ENCODE measurements at regions not wholly inside any gene's neighbourhood (a gene's known extent, or its start where the extent isn't known, plus 50 kb on each side); places are given as distances from the start of the nearest gene placed in this dataset.

- Histone ChIP-seq H3K4me3 (no peak overlapping the region), H3K27ac (no peak overlapping the region), H3K36me3 (no peaks in the 10 kb centered on the region), H3K4me1 (ENCODE audit: low read depth) (no peaks in the 10 kb centered on the region), H3K9me3 (ENCODE audit: low read depth) (no peaks in the 10 kb centered on the region), H3K27me3 (no peaks in the 10 kb centered on the region)
- DNase-seq (ENCODE audit: low read depth in 1 of 2, low spot score in 1 of 2) = no peak
- TF ChIP-seq CTCF (IDR thresholded peaks at IDR 0.05; ENCODE audit: low read depth, low read length) = no peak
Measured at GRCh38 chr1:217249857-217250256, 381.0 kb downstream of the GPATCH2 start.

GRCh38 chr1:217244971-217245370 lies 385.9 kb downstream of the GPATCH2 start:
- peak in 1 of 2 donors; percentile 6 for DNase-seq (ENCODE audit: low read depth in 1 of 2, low spot score in 1 of 2)
- Histone ChIP-seq H3K4me1 (ENCODE audit: low read depth) (no peaks in the 10 kb centered on the region), H3K27ac (no peak overlapping the region), H3K9me3 (ENCODE audit: low read depth) (no peaks in the 10 kb centered on the region), H3K27me3 (no peaks in the 10 kb centered on the region), H3K36me3 (no peaks in the 10 kb centered on the region), H3K4me3 (no peak overlapping the region)
- TF ChIP-seq CTCF (IDR thresholded peaks at IDR 0.05; ENCODE audit: low read depth, low read length) = no peak

- Histone ChIP-seq H3K27me3 (no peaks in the 10 kb centered on the region), H3K4me3 (no peak overlapping the region), H3K9me3 (ENCODE audit: low read depth) (no peaks in the 10 kb centered on the region), H3K27ac (no peak overlapping the region), H3K36me3 (no peaks in the 10 kb centered on the region), H3K4me1 (ENCODE audit: low read depth) (no peaks in the 10 kb centered on the region)
- DNase-seq (ENCODE audit: low read depth in 1 of 2, low spot score in 1 of 2) = no peak
- no peak for TF ChIP-seq CTCF (IDR thresholded peaks at IDR 0.05; ENCODE audit: low read depth, low read length)
Measured at GRCh38 chr1:217240656-217241055, 390.2 kb downstream of the GPATCH2 start.

GRCh38 chr1:217238945-217239344 lies 391.9 kb downstream of the GPATCH2 start:
- DNase-seq (ENCODE audit: low read depth in 1 of 2, low spot score in 1 of 2) = no peak
- Histone ChIP-seq H3K27me3 (no peaks in the 10 kb centered on the region), H3K36me3 (no peaks in the 10 kb centered on the region), H3K9me3 (ENCODE audit: low read depth) (no peaks in the 10 kb centered on the region), H3K4me3 (no peak overlapping the region), H3K4me1 (ENCODE audit: low read depth) (no peaks in the 10 kb centered on the region), H3K27ac (no peak overlapping the region)
- no peak for TF ChIP-seq CTCF (IDR thresholded peaks at IDR 0.05; ENCODE audit: low read depth, low read length)

- no peaks in the 10 kb centered on the region for H3K27me3 ChIP-seq
- DNase-seq (ENCODE audit: low read depth in 1 of 2, low spot score in 1 of 2) = no peak
- H3K4me3 ChIP-seq = no peak overlapping the region
- no peaks in the 10 kb centered on the region for H3K4me1 ChIP-seq (ENCODE audit: low read depth)
- H3K9me3 ChIP-seq (ENCODE audit: low read depth) = no peaks in the 10 kb centered on the region
- no peak overlapping the region for H3K27ac ChIP-seq
- TF ChIP-seq CTCF (IDR thresholded peaks at IDR 0.05; ENCODE audit: low read depth, low read length) = no peak
- no peaks in the 10 kb centered on the region for H3K36me3 ChIP-seq
Measured at GRCh38 chr1:217230412-217230811, 400.5 kb downstream of the GPATCH2 start.

- no peak for TF ChIP-seq CTCF (IDR thresholded peaks at IDR 0.05; ENCODE audit: low read depth, low read length)
- H3K27me3 ChIP-seq = no peaks in the 10 kb centered on the region
Measured at GRCh38 chr1:217228689-217229088, 402.2 kb downstream of the GPATCH2 start.

More at GRCh38 chr1:217228689-217229088, 402.2 kb downstream of the GPATCH2 start:
- H3K27ac ChIP-seq = no peak overlapping the region
- H3K4me3 ChIP-seq = no peak overlapping the region
- H3K9me3 ChIP-seq (ENCODE audit: low read depth) = no peaks in the 10 kb centered on the region
- DNase-seq (ENCODE audit: low read depth in 1 of 2, low spot score in 1 of 2) = no peak
- no peaks in the 10 kb centered on the region for H3K36me3 ChIP-seq
- no peaks in the 10 kb centered on the region for H3K4me1 ChIP-seq (ENCODE audit: low read depth)

Data from cardiac muscle cell (in vitro differentiated cells and primary cell).